ENCODE measurements at regions not wholly inside any gene's neighbourhood (a gene's known extent, or its start where the extent isn't known, plus 50 kb on each side); places are given as distances from the start of the nearest gene placed in this dataset.

DNA sequence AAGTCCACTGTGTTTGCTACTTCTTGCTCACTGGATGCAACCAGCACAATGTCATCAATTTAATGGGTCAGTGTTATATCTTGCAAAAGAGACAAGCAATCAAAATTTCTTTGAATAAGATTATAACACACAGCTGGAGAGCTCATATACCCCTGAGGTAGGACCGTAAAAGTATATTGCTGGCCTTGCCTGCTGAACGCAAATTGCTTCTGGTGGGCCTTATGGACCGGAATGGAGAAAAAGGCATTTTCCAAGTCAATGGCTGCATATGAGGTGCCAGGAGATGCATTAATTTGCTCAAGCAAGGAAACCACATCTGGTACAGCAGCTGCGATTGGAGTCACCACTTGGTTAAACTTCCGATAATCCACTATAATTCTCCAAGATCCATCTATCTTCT, 119.1 kb downstream of the ZNF280B start:
- TF ChIP-seq, protein P1, sequence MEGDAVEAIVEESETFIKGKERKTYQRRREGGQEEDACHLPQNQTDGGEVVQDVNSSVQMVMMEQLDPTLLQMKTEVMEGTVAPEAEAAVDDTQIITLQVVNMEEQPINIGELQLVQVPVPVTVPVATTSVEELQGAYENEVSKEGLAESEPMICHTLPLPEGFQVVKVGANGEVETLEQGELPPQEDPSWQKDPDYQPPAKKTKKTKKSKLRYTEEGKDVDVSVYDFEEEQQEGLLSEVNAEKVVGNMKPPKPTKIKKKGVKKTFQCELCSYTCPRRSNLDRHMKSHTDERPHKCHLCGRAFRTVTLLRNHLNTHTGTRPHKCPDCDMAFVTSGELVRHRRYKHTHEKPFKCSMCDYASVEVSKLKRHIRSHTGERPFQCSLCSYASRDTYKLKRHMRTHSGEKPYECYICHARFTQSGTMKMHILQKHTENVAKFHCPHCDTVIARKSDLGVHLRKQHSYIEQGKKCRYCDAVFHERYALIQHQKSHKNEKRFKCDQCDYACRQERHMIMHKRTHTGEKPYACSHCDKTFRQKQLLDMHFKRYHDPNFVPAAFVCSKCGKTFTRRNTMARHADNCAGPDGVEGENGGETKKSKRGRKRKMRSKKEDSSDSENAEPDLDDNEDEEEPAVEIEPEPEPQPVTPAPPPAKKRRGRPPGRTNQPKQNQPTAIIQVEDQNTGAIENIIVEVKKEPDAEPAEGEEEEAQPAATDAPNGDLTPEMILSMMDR (IDR thresholded peaks at IDR 0.05; ENCODE audit: low read depth, low read length, missing control alignments) = no peak
- no peak overlapping the region for H3K4me3 ChIP-seq (replicated peaks; ENCODE audit: low read depth, low read length)
- no peak for DNase-seq (ENCODE audit: extremely low read depth, low read depth)

DNA sequence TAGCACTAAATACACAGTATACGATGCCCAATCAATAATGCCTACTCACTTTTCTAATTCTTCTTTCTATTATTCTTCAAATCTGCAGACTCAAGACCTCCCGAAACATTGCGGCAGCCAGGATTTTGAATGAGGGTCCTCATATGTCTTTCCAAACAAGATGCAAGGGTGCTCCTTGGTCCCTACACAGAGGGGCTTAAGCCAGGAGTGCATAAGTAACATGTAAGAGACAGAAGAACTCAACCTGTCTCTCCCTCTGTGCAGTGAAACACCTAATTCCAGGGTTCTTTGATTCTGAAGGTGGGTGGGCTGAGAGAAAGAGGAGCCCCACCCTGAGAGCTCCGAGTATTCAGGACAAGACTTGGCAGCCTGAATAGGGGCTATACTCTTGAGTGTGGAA, 117.6 kb downstream of the ZNF280B start:
- no peak for DNase-seq (ENCODE audit: extremely low read depth, low read depth)
- TF ChIP-seq, protein P1 (IDR thresholded peaks at IDR 0.05; ENCODE audit: low read depth, low read length, missing control alignments) = no peak
- H3K4me3 ChIP-seq (replicated peaks; ENCODE audit: low read depth, low read length) = no peak overlapping the region

DNA sequence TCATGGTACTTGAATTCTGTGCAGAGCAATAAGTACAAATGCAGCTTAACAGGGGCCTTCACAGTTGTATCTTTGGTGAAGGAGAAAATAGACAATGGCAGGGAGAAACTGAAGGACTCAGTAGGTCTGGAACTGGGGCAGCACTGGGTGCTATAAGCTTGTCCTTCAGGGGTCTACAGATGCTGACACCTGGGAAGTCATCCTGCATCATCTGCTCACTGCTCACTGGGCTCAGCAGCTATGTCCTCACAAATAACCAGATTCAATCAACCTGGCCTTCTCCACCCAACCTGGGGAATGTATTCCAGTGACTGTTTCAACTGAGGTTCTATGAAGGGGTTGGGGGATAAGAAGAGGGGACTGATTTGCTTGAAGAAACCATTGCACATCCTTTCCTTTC, 117.0 kb downstream of the ZNF280B start:
- TF ChIP-seq, protein P1 (IDR thresholded peaks at IDR 0.05; ENCODE audit: low read depth, low read length, missing control alignments) = no peak
- H3K4me3 ChIP-seq (replicated peaks; ENCODE audit: low read depth, low read length) = no peak overlapping the region
- no peak for DNase-seq (ENCODE audit: extremely low read depth, low read depth)

DNA sequence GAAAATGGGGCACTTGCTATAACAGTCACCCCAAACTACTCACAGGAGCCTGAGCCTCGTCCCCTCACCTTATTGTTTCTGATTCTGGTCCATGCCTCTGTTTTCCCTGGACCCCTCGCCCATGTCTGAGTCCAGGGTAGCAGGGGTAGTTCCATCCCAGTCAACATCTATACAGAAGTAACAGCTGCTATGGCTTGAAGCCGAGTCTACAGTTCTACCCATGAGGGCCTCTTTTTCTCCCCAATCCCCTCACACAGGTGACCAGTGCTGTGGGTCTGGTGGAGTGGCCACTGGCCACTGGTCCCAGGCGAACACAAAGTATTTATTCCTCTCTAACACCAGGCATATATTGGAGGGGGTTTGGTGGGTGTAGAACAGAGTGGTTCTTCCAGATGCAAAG, 116.4 kb downstream of the ZNF280B start:
- no peak overlapping the region for H3K4me3 ChIP-seq (replicated peaks; ENCODE audit: low read depth, low read length)
- TF ChIP-seq, protein P1 (IDR thresholded peaks at IDR 0.05; ENCODE audit: low read depth, low read length, missing control alignments) = no peak
- no peak for DNase-seq (ENCODE audit: extremely low read depth, low read depth)

DNA sequence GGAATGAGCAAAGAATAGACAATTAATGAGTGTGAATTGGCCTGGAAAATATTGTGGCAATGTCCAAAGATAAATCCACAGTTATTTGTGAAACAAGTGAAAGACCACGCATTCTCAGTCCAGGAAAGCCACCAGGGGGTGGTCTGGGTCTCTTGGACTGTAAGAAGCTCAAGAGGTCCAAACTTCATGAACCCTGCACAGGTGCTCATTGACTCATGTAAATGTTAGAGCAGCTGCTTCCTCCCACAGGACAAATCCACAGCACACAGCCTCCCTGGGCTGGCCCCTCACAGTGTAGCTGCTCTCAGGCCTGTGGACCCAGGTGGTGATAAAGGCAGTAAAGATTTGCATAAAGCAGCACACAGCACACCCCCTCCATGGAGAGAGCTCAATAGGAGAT, 114.0 kb downstream of the ZNF280B start:
- DNase-seq (ENCODE audit: extremely low read depth, low read depth) = no peak
- no peak overlapping the region for H3K4me3 ChIP-seq (replicated peaks; ENCODE audit: low read depth, low read length)
- TF ChIP-seq, protein P1 (IDR thresholded peaks at IDR 0.05; ENCODE audit: low read depth, low read length, missing control alignments) = no peak

DNA sequence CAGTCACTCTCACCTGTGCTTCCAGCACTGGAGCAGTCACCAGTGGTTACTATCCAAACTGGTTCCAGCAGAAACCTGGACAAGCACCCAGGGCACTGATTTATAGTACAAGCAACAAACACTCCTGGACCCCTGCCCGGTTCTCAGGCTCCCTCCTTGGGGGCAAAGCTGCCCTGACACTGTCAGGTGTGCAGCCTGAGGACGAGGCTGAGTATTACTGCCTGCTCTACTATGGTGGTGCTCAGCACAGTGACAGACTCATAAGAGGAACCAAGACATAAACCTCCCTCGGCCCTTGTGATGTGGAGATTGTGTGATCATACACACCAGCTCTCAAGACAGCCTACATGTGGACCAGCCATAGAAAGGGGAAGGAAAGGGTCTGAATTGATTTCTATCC, 113.3 kb downstream of the ZNF280B start:
- DNase-seq (ENCODE audit: extremely low read depth, low read depth) = no peak
- TF ChIP-seq, protein P1 (IDR thresholded peaks at IDR 0.05; ENCODE audit: low read depth, low read length, missing control alignments) = no peak
- no peak overlapping the region for H3K4me3 ChIP-seq (replicated peaks; ENCODE audit: low read depth, low read length)

DNA sequence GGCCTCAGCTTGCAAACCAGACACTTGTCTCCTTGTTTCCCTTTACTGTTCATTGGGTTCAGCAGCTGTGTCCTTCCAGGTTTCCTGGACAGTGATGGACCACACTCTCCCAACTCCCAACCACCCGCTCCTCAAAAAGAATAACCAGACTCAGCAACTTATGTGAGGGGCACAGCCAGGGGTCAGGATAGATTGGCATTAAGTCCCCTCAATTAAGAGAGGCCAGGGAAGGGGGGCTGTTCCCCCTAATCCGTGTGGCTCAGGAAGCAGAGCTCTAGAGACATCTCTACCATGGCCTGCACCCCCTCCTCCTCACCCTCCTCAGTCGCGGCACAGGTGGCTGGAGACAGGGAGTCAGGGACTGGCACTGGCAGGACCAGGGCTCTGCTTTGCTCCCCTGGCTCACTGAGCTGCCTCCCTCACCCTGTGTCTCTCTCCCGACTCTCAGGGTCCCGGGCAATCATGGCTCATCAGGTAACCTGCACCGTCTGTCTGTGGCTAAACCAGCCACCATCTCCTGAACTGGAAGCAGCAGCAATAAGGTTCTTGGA, 111.7 kb downstream of the ZNF280B start:
- H3K4me3 ChIP-seq (replicated peaks; ENCODE audit: low read depth, low read length) = no peak overlapping the region
- no peak for DNase-seq (ENCODE audit: extremely low read depth, low read depth)
- TF ChIP-seq, protein P1 (IDR thresholded peaks at IDR 0.05; ENCODE audit: low read depth, low read length, missing control alignments) = no peak
